CD4-positive, alpha-beta T cell (primary cell): ENCODE measurements at regions not wholly inside any gene's neighbourhood (a gene's known extent, or its start where the extent isn't known, plus 50 kb on each side); places are given as distances from the start of the nearest gene placed in this dataset.

ENCODE experiments used
- ATAC-seq: fragments of 200-7000 bp; cut with Tn5 transposase; one replicate; pipeline ENCODE4 v1.10.0; 2022; ENCODE audit warnings: mild to moderate bottlenecking; ENCODE audit not compliant: poor library complexity
- CTCF ChIA-PET: fragments of 350-600 bp; sonication (Branson Sonifier 250); formaldehyde crosslinking; loops from one replicate; lab custom pipeline; 2021; ENCODE audit warnings: antibody characterized with exemption, inconsistent platforms; lab: Charles Lee
- POLR2A ChIA-PET: fragments of 350-600 bp; sonication (Branson Sonifier 250); formaldehyde crosslinking; loops from one replicate; lab custom pipeline; 2021; ENCODE audit warnings: antibody characterized with exemption, inconsistent platforms; lab: Charles Lee
- DNase-seq, 14 experiments: peaks; one replicate each; pipeline ENCODE4 v3.0.0-alpha.2; 2013 to 2020; ENCODE audit warnings: mixed read lengths in 2 of 14
- H3K27ac ChIP-seq, 2 donors: one replicate each; pipeline versions ENCODE4 v1.5.1 to v1.7.0; 2013; ENCODE audit warnings: low read length in 2 of 2, low read depth in 1 of 2, mild to moderate bottlenecking in 1 of 2
- H3K27me3 ChIP-seq, 2 experiments: 1 replicate in 1 of 2; 2 replicates in 1 of 2; pipeline versions ENCODE4 v1.6.1 to v1.7.0; 2013; ENCODE audit warnings: low read length in 2 of 2, control low read depth in 1 of 2, mild to moderate bottlenecking in 1 of 2, moderate library complexity in 1 of 2; ENCODE audit not compliant: insufficient read depth in 2 of 2, control insufficient read depth in 1 of 2
- H3K36me3 ChIP-seq: one replicate; pipeline ENCODE4 v1.6.1; 2013; ENCODE audit warnings: low read length, control low read depth; ENCODE audit not compliant: insufficient read depth
- H3K4me1 ChIP-seq: one replicate; pipeline ENCODE4 v1.6.1; 2013; ENCODE audit warnings: low read length, control low read depth; ENCODE audit not compliant: insufficient read depth
- H3K4me3 ChIP-seq: one replicate; pipeline ENCODE4 v1.5.1; 2013; ENCODE audit warnings: mild to moderate bottlenecking, low read length, moderate library complexity
- H3K9me3 ChIP-seq, 2 experiments: 1 replicate in 1 of 2; 2 replicates in 1 of 2; pipeline versions ENCODE4 v1.6.1 to v1.7.0; 2013; ENCODE audit warnings: low read length in 2 of 2, mild to moderate bottlenecking in 2 of 2, control low read depth in 1 of 2, moderate library complexity in 1 of 2; ENCODE audit not compliant: control insufficient read depth in 1 of 2, insufficient read depth in 1 of 2
- H3K27ac Mint-ChIP-seq: one replicate; pipeline ENCODE4 v1.8.0; 2020; ENCODE audit warnings: mixed read lengths
- H3K27me3 Mint-ChIP-seq: one replicate; pipeline ENCODE4 v1.8.0; 2021; ENCODE audit warnings: mixed read lengths
- H3K36me3 Mint-ChIP-seq: one replicate; pipeline ENCODE4 v1.8.0; 2021; ENCODE audit warnings: low read depth, mixed read lengths
- H3K4me1 Mint-ChIP-seq: one replicate; pipeline ENCODE4 v1.8.0; 2021; ENCODE audit warnings: low read depth, mixed read lengths
- H3K4me3 Mint-ChIP-seq: one replicate; pipeline ENCODE4 v1.8.0; 2020; ENCODE audit warnings: mild to moderate bottlenecking, mixed read lengths
- H3K9me3 Mint-ChIP-seq: one replicate; pipeline ENCODE4 v1.8.0; 2020; ENCODE audit warnings: mixed read lengths
- CTCF ChIP-seq: fragments of 200-600 bp; IDR thresholded peaks from one replicate; pipeline ENCODE4 v1.8.0; 2022; ENCODE audit warnings: antibody characterized with exemption, mild to moderate bottlenecking
- intact Hi-C, 2 experiments: fragments of 100-400 bp; cut with DNase I in 1 of 2; cut with micrococcal nuclease in 1 of 2; formaldehyde crosslinking; loops; one replicate each; pipeline versions ENCODE4 v1.15.1 to v1.9.0; 2023 to 2025; cut with DNase I, micrococcal nuclease

GRCh38 chr17:54435966-54436365 is 464.7 kb upstream of the TOM1L1 start:
- H3K4me1 Mint-ChIP-seq: no peaks in the 10 kb centered on the region
- POLR2A ChIA-PET: no interaction called here
- intact Hi-C loops: no loop called here

GRCh38 chr17:54439816-54440215 is 460.8 kb upstream of the TOM1L1 start:
- ATAC-seq (no peak), DNase-seq (no peak)
- Mint-ChIP-seq H3K36me3 (no peaks in the 10 kb centered on the region), H3K4me1 (no peaks in the 10 kb centered on the region), H3K27ac (no peak overlapping the region), H3K27me3 (no peaks in the 10 kb centered on the region), H3K4me3 (no peak overlapping the region), H3K9me3 (peaks cover 2% of the 10 kb centered on the region)
- no peak overlapping the region for H3K4me3 ChIP-seq
- no peak overlapping the region for H3K27ac ChIP-seq
- H3K36me3 ChIP-seq: no peaks in the 10 kb centered on the region
- no peaks in the 10 kb centered on the region for H3K27me3 ChIP-seq
- ChIA-PET CTCF (no interaction called here), POLR2A (no interaction called here)
- H3K9me3 ChIP-seq: peaks cover 0 to 9% of the 10 kb centered on the region in 2 experiments
- intact Hi-C loops: no loop called here
- no peaks in the 10 kb centered on the region for H3K4me1 ChIP-seq
- no peak for TF ChIP-seq CTCF

More at GRCh38 chr17:54435966-54436365, 464.7 kb upstream of the TOM1L1 start:
- H3K36me3 ChIP-seq: no peaks in the 10 kb centered on the region
- peaks cover 0 to 9% of the 10 kb centered on the region in 2 experiments for H3K9me3 ChIP-seq
- H3K4me1 ChIP-seq: no peaks in the 10 kb centered on the region
- H3K4me3 ChIP-seq: no peak overlapping the region
- Mint-ChIP-seq H3K9me3 (peaks cover 8% of the 10 kb centered on the region), H3K4me3 (no peak overlapping the region), H3K27ac (no peak overlapping the region), H3K27me3 (no peaks in the 10 kb centered on the region), H3K36me3 (no peaks in the 10 kb centered on the region)
- CTCF ChIA-PET: no interaction called here
- no peak for DNase-seq
- no peak for ATAC-seq
- H3K27ac ChIP-seq: no peak overlapping the region
- TF ChIP-seq CTCF: no peak
- H3K27me3 ChIP-seq: no peaks in the 10 kb centered on the region

GRCh38 chr17:54451051-54451450 is 449.6 kb upstream of the TOM1L1 start:
- no peak overlapping the region for H3K4me3 Mint-ChIP-seq
- no peaks in the 10 kb centered on the region for H3K4me1 Mint-ChIP-seq
- Histone ChIP-seq H3K27ac (no peak overlapping the region), H3K27me3 (no peaks in the 10 kb centered on the region), H3K36me3 (no peaks in the 10 kb centered on the region), H3K4me3 (no peak overlapping the region), H3K4me1 (no peaks in the 10 kb centered on the region), H3K9me3 (peaks cover 3 to 15% of the 10 kb centered on the region in 2 experiments)
- no peak for ATAC-seq
- TF ChIP-seq CTCF: no peak
- H3K9me3 Mint-ChIP-seq: peaks cover 9% of the 10 kb centered on the region
- H3K27ac Mint-ChIP-seq: no peak overlapping the region
- no peaks in the 10 kb centered on the region for H3K36me3 Mint-ChIP-seq
- no peaks in the 10 kb centered on the region for H3K27me3 Mint-ChIP-seq
- CTCF ChIA-PET: no interaction called here
- intact Hi-C loops: no loop called here
- DNase-seq: no peak
- POLR2A ChIA-PET: no interaction called here
